Esophagus squamous epithelium (tissue), 4 donors: ENCODE measurements at regions not wholly inside any gene's neighbourhood (a gene's known extent, or its start where the extent isn't known, plus 50 kb on each side); places are given as distances from the start of the nearest gene placed in this dataset.

Source experiments
- POLR2A ChIP-seq, 4 donors: fragments of 450-650 bp; IDR thresholded peaks; one replicate each; pipeline ENCODE4 v1.6.1; 2017; ENCODE audit warnings: antibody characterized with exemption in 4 of 4, mild to moderate bottlenecking in 4 of 4, moderate library complexity in 3 of 4
- TF ChIP-seq, protein P1 (sequence below), 6 experiments: fragments of 450-650 bp in 4 of 6; fragments of 200-600 bp in 2 of 6; sonication (generic) in 2 of 6; IDR thresholded peaks; one replicate each; pipeline ENCODE4 v1.5.1; 2016 to 2019; ENCODE audit warnings: antibody characterized with exemption in 6 of 6, mild to moderate bottlenecking in 4 of 6, moderate library complexity in 4 of 6

DNA sequence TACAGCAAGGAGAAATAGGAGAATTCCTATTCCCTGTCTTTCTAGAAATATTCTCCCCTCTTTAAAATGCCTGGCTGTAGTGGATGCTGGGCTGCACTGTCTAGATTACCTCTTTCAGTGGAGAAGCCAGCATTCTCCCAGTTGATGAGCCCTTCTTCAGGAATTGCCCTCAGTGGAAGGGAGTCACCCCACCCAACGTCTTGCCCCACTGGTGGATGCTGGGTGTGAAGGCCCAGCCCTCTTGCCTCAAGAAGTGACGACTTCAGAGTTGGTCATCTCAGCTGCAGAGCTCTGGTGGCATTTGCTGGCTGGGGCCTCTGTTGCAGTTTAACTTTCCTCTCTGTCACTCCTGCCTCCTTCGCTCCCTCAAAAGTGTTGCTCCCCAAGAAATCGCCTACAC, 248.2 kb downstream of the ATG4C start:
- TF ChIP-seq, protein P1, sequence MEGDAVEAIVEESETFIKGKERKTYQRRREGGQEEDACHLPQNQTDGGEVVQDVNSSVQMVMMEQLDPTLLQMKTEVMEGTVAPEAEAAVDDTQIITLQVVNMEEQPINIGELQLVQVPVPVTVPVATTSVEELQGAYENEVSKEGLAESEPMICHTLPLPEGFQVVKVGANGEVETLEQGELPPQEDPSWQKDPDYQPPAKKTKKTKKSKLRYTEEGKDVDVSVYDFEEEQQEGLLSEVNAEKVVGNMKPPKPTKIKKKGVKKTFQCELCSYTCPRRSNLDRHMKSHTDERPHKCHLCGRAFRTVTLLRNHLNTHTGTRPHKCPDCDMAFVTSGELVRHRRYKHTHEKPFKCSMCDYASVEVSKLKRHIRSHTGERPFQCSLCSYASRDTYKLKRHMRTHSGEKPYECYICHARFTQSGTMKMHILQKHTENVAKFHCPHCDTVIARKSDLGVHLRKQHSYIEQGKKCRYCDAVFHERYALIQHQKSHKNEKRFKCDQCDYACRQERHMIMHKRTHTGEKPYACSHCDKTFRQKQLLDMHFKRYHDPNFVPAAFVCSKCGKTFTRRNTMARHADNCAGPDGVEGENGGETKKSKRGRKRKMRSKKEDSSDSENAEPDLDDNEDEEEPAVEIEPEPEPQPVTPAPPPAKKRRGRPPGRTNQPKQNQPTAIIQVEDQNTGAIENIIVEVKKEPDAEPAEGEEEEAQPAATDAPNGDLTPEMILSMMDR (IDR thresholded peaks at IDR 0.05), result no peak
- no peak for TF ChIP-seq POLR2A (IDR thresholded peaks at IDR 0.05)
